Fibroblast of lung (primary cell): ENCODE measurements at regions not wholly inside any gene's neighbourhood (a gene's known extent, or its start where the extent isn't known, plus 50 kb on each side); places are given as distances from the start of the nearest gene placed in this dataset.
"Not testable (repeated sequence)": the region's sequence is repeated elsewhere in the genome, so short reads cannot be mapped to it uniquely, and the experiment has no call there.

Experiments
- CTCF ChIP-seq, 2 donors: IDR thresholded peaks in 1 of 2; conservative IDR thresholded peaks in 1 of 2; 1 replicate in 1 of 2; 2 replicates in 1 of 2; pipeline ENCODE4 v1.5.1; 2011 to 2012; ENCODE audit warnings: low read length in 2 of 2, control low read depth in 1 of 2, inconsistent platforms in 1 of 2, low read depth in 1 of 2, mild to moderate bottlenecking in 1 of 2
- EZH2 ChIP-seq: IDR thresholded peaks from 2 replicates; pipeline ENCODE4 v1.5.1; 2012; ENCODE audit warnings: low read length, control low read depth, mild to moderate bottlenecking; ENCODE audit errors: missing control alignments

GRCh38 chr11:4237771-4238170, 130.4 kb downstream of the OR52B4 start:
- TF ChIP-seq CTCF (conservative IDR thresholded peaks at IDR 0.05 in 1 of 2, IDR thresholded peaks at IDR 0.05 in 1 of 2; ENCODE audit: low read depth in 1 of 2, low read length in 2 of 2); EZH2: not testable (repeated sequence)
